HG03469 (cell line): ENCODE measurements at regions not wholly inside any gene's neighbourhood (a gene's known extent, or its start where the extent isn't known, plus 50 kb on each side); places are given as distances from the start of the nearest gene placed in this dataset.
"Not testable (repeated sequence)": the region's sequence is repeated elsewhere in the genome, so short reads cannot be mapped to it uniquely, and the experiment has no call there.

ENCODE experiments used
- ATAC-seq: cut with Tn5 transposase; IDR thresholded peaks from one replicate; pipeline ENCODE4 v1.9.1; 2021; ENCODE audit warnings: mild to moderate bottlenecking, moderate library complexity, moderate number of reproducible peaks; ENCODE audit not compliant: unreplicated experiment

DNA sequence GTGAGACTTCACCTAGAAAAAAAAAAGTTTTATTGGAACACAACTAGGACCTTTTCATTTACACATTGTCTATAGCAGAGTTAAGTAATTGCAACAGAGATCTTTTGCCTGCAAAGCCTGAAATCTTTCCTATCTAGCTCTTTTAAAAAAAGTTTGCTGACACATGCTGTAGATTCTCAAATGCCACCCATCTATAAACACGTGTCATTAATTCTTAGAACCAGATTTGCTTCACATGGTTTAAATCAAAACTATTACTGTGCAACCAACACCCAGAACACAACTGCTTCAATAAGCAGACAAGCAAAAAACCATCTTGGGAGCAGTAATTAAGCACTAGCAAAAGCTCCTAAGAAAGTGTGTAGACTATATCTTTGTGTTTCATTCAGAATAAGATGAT is 55.0 kb downstream of the OXSM start:
- no peak for ATAC-seq

GRCh38 chr3:25846282-25846681 is 56.4 kb downstream of the OXSM start:
- no peak for ATAC-seq

GRCh38 chr3:25849091-25849490 is 59.2 kb downstream of the OXSM start:
- ATAC-seq, result no peak

DNA sequence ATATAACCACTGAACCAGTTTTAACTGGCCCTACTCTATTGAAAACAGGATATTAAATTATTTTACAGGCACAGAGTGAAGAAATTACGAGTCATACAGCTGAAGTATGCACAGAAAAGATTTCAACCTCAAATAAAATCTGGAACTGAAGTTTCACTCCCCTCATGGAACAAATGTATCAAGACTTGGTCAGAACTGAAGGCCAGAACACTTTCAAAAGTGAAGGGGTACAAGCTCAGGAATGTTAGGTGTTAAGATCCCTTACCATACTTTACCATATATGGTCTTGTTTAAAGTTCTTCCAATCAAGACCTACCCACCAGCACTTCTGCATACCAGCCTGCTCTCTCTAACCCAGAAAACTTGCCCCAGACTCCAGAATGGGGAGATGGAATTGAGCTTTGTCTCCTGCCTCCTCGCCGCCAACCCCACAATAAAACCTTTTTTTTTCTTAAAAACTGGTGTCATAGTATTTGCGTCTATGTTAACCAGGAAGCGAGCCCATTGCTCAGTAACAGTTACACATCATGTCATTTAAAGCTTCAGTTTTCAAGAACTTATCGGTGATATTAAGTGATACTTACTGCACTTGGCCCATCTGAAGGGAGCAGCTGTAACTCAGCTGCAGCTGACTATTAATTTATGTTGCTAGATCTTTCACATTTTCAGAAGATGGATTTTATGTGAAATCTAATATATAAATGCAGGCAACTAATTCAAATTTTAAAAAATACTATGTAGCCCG is 59.9 kb downstream of the OXSM start:
- ATAC-seq, result no peak

DNA sequence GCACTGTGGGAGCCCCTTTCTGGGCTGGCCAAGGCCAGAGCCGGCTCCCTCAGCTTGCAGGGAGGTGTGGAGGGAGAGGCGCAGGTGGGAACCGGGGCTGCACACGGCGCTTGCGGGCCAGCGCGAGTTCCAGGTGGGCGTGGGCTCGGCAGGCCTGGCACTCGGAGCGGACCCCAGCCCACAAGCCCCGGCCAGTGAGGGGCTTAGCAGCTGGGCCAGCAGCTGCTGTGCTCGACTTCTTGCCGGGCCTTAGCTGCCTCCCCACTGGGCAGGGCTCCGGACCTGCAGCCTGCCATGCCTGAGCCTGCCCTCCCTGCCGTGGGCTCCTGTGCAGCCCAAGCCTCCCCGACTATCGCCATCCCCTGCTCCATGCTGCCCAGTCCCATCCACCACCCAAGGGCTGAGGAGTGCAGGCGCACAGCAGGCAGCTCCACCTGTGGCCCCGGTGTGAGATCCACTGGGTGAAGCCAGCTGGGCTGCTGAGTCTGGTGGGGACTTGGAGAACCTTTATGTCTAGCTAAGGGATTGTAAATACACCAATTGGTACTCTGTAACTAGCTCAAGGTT is 61.9 kb downstream of the OXSM start:
- ATAC-seq, result not testable (repeated sequence)

DNA sequence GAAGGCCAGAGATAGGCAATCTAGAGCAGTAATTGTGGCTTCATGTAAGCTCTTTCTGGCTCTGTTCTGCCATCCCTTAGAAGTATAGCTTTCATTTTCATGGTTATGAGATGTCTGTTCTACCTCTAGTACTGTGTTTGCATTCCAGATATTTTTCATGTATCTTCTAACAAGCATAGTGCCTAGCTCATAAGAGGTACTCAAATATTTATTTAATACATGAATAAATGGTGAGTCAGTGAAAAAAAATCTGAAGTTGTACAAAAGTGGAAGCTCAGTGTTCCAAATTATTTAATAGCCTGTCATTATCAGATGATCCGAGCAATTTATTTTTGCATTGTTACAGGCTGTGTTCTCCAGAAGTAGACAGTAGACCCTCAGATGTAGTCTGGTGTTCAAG is 64.3 kb downstream of the OXSM start:
- ATAC-seq, result no peak

- no peak for ATAC-seq
These were observed 64.7 kb downstream of the OXSM start for GRCh38 chr3:25854635-25855034.

DNA sequence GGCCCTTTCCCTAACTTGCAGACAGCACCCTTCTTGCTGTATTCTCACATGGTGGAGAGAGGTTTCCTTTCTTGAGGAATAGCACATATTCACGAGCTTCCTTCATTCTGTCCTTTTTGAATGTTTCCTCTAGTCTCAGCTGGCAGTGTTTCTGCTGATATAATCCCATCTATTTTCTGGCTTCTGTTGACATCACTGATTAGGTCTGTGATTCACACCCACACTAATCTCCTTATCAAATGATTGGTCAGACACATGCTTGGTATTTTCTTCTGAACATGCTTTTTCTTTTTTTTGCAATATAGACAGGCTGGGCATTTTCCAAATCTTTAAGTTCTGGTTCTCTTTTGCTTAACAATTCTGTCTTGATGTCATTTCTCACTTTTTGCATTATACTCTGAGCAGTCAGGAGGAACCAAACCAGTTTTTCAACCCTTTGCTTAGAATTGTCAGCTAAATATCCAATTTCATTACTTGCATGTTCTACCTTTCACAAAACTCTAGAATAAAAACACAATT is 65.4 kb downstream of the OXSM start:
- ATAC-seq, result no peak

- ATAC-seq, result peak; percentile 88
These were observed 67.1 kb downstream of the OXSM start for GRCh38 chr3:25856902-25857518.

- no peak for ATAC-seq
These were observed 71.7 kb downstream of the OXSM start for GRCh38 chr3:25861566-25861965.

GRCh38 chr3:25863011-25863415 is 73.1 kb downstream of the OXSM start:
- no peak for ATAC-seq

- no peak for ATAC-seq
These were observed 73.6 kb downstream of the OXSM start for GRCh38 chr3:25863416-25863959.

GRCh38 chr3:25870452-25870851 is 80.6 kb downstream of the OXSM start:
- ATAC-seq, result no peak

- ATAC-seq, result peak; percentile 84
These were observed 82.4 kb downstream of the OXSM start for GRCh38 chr3:25872200-25872877.

- ATAC-seq, result no peak
These were observed 93.6 kb downstream of the OXSM start for GRCh38 chr3:25883492-25883891.

- no peak for ATAC-seq
These were observed 95.1 kb downstream of the OXSM start for GRCh38 chr3:25884981-25885380.

GRCh38 chr3:25885544-25885943 is 95.7 kb downstream of the OXSM start:
- no peak for ATAC-seq

- ATAC-seq, result no peak
These were observed 98.0 kb downstream of the OXSM start for GRCh38 chr3:25887907-25888306.

GRCh38 chr3:25888892-25889524 is 99.1 kb downstream of the OXSM start:
- no peak for ATAC-seq

DNA sequence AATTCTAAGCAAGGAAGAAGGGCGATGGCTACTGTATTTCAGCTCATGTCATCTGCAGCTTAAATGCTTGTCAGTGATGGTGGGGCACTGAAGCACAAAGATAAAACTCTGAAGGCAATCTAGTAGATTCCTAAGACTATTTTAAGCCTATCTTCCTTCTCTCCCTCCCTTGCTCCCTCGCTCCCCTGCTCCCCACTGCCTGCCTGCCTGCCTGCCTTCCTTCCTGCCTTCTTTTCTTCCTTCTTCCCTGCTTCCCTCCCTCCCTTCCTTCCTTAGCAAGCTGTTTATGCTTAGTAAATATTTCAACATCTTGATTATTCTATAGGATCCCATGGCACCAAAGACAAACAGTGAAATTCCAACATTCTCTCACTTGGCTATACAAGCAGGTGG is 99.6 kb downstream of the OXSM start:
- ATAC-seq, result no peak

DNA sequence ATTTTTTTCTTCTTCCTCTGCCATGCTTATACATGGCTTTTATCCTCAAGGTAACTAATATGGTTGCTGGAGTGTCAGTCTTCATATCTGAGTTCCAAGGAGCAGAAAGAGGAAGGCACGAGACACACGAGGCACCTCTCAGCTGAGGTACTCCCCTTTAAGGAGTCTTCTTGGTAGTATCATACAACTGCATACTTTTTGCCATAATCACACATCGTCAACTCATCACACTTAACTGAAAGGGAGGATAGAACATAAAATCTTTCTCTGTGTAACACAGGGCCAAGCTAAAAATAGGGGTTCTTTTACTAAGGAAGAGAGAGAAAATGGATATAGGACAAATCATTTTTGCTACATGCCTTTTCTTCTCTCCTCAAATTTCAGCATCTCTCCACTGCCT is 104.2 kb downstream of the OXSM start:
- ATAC-seq, result no peak
